ENCODE measurements at regions not wholly inside any gene's neighbourhood (a gene's known extent, or its start where the extent isn't known, plus 50 kb on each side); places are given as distances from the start of the nearest gene placed in this dataset.

DNA sequence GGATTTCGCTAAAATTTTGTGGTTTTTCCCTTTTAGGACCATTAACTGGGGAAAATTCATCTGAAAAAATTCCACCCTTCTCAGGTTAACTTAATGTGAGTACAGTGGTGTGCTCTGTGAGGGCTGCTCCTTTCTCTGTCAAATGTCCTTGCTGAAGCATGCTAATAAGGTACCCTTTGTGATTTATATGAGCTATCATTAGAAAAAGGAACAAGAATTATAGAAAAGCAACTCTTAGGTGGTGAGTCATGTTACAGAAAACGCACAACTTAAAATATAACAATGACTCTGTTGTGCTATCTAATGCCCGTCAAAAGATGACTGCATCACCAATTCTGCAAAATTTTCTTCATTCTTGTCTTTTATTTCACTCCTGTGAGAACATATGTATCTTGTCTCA lies 162.0 kb upstream of the MAGI2 start:
- TF ChIP-seq, protein P1, sequence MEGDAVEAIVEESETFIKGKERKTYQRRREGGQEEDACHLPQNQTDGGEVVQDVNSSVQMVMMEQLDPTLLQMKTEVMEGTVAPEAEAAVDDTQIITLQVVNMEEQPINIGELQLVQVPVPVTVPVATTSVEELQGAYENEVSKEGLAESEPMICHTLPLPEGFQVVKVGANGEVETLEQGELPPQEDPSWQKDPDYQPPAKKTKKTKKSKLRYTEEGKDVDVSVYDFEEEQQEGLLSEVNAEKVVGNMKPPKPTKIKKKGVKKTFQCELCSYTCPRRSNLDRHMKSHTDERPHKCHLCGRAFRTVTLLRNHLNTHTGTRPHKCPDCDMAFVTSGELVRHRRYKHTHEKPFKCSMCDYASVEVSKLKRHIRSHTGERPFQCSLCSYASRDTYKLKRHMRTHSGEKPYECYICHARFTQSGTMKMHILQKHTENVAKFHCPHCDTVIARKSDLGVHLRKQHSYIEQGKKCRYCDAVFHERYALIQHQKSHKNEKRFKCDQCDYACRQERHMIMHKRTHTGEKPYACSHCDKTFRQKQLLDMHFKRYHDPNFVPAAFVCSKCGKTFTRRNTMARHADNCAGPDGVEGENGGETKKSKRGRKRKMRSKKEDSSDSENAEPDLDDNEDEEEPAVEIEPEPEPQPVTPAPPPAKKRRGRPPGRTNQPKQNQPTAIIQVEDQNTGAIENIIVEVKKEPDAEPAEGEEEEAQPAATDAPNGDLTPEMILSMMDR (IDR thresholded peaks at IDR 0.05; ENCODE audit: poor library complexity): no peak
- TF ChIP-seq EZH2 (IDR thresholded peaks at IDR 0.05; ENCODE audit: borderline replicate concordance): no peak

All from hepatocyte (in vitro differentiated cells).